Tibial nerve (tissue), 4 donors: ENCODE measurements at regions not wholly inside any gene's neighbourhood (a gene's known extent, or its start where the extent isn't known, plus 50 kb on each side); places are given as distances from the start of the nearest gene placed in this dataset.

Experiments used
- DNase-seq, 2 donors: peaks; one replicate each; pipeline ENCODE4 v3.0.0-alpha.2; 2019; ENCODE audit warnings: low spot score in 2 of 2
- H3K27ac ChIP-seq, 4 donors: fragments of 200-600 bp; sonication (generic) in 3 of 4; one replicate each; pipeline ENCODE4 v1.5.1; 2017 to 2019; ENCODE audit warnings: mild to moderate bottlenecking in 1 of 4
- H3K27me3 ChIP-seq, 2 donors: fragments of 200-600 bp; sonication (generic) in 1 of 2; one replicate each; pipeline versions ENCODE4 v1.5.1 to v1.6.0; 2017 to 2019
- H3K36me3 ChIP-seq, 3 donors: fragments of 200-600 bp; sonication (generic); one replicate each; pipeline ENCODE4 v1.5.1; 2018 to 2019
- H3K4me1 ChIP-seq, 4 donors: fragments of 200-600 bp; sonication (generic) in 3 of 4; one replicate each; pipeline ENCODE4 v1.5.1; 2017 to 2019
- H3K4me3 ChIP-seq, 4 donors: fragments of 200-600 bp; sonication (generic) in 3 of 4; one replicate each; pipeline ENCODE4 v1.5.1; 2017 to 2019; ENCODE audit warnings: mild to moderate bottlenecking in 1 of 4, moderate library complexity in 1 of 4
- H3K9me3 ChIP-seq, 4 donors: fragments of 200-600 bp; sonication (generic) in 3 of 4; one replicate each; pipeline ENCODE4 v1.5.1; 2017 to 2019
- EP300 ChIP-seq, 2 donors: sonication (generic); formaldehyde crosslinking; IDR thresholded peaks; one replicate each; pipeline ENCODE4 v1.6.1; 2017; ENCODE audit warnings: antibody characterized with exemption in 2 of 2, mild to moderate bottlenecking in 1 of 2
- POLR2A ChIP-seq, 2 donors: fragments of 450-650 bp; IDR thresholded peaks; one replicate each; pipeline ENCODE4 v1.6.1; 2017; ENCODE audit warnings: antibody characterized with exemption in 2 of 2, mild to moderate bottlenecking in 2 of 2, moderate library complexity in 2 of 2
- WGBS, 2 donors: methylation state at CpG; one replicate each; pipeline ENCODE4 v1.1.5; 2018; 5-methylcytosine and 5-hydroxymethylcytosine counted together
- TF ChIP-seq, protein P1 (sequence below), 5 experiments: fragments of 200-600 bp in 3 of 5; fragments of 450-650 bp in 2 of 5; sonication (generic) in 3 of 5; IDR thresholded peaks; one replicate each; pipeline ENCODE4 v1.5.1; 2016 to 2019; ENCODE audit warnings: antibody characterized with exemption in 5 of 5, mild to moderate bottlenecking in 3 of 5, moderate library complexity in 2 of 5

DNA sequence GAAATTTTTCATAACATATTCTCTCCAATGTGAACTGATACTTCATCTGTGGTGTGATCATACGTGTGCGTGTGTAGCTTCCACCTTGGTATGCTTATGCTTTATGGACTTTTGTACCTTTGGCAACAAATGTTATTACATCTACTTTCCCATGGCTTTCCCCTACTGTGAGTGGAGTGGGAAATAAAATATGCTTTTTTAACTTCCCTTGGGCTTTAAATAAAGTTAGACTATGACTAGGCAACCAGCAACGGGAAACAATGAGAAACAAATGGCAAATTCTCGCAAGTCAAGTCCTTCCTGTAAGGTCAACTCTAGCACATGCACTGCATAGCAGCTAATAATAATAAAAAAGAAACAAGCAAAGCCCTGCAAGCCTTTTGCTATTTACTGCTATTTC, 205.0 kb upstream of the PDE5A start:
- WGBS, 2 donors, result 42 to 51% methylated on average over 4 of the region's 4 CpGs
- Histone ChIP-seq H3K27me3 (no peaks in the 10 kb centered on the region), H3K4me3 (no peak overlapping the region), H3K4me1 (no peaks in the 10 kb centered on the region), H3K27ac (no peak overlapping the region), H3K9me3 (peaks cover 0 to 1% (median under 1%) of the 10 kb centered on the region in 4 donors), H3K36me3 (no peaks in the 10 kb centered on the region)
- TF ChIP-seq, protein P1, sequence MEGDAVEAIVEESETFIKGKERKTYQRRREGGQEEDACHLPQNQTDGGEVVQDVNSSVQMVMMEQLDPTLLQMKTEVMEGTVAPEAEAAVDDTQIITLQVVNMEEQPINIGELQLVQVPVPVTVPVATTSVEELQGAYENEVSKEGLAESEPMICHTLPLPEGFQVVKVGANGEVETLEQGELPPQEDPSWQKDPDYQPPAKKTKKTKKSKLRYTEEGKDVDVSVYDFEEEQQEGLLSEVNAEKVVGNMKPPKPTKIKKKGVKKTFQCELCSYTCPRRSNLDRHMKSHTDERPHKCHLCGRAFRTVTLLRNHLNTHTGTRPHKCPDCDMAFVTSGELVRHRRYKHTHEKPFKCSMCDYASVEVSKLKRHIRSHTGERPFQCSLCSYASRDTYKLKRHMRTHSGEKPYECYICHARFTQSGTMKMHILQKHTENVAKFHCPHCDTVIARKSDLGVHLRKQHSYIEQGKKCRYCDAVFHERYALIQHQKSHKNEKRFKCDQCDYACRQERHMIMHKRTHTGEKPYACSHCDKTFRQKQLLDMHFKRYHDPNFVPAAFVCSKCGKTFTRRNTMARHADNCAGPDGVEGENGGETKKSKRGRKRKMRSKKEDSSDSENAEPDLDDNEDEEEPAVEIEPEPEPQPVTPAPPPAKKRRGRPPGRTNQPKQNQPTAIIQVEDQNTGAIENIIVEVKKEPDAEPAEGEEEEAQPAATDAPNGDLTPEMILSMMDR (IDR thresholded peaks at IDR 0.05), result no peak
- TF ChIP-seq POLR2A (IDR thresholded peaks at IDR 0.05) (no peak), EP300 (IDR thresholded peaks at IDR 0.05) (no peak)
- DNase-seq, result no peak

DNA sequence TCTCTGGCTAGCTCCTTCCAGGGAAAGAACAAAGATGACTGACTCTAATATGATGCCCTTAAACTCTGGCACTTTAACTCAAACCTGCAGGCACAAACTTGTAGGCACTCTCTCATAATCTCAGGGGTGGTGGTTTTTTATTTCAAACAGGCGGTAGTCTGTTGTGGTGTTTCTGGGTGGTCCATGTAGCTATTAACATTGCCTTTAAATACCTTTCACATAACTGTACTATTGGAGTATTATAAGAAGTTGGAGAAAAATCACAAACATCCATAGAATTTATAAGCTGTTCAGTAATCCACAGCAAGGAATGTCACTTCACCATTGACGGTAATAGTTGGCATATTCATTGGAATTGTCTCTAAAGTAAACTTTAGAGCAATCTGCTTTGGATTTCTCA, 204.2 kb upstream of the PDE5A start:
- TF ChIP-seq POLR2A (IDR thresholded peaks at IDR 0.05), result no peak
- TF ChIP-seq, protein P1 (IDR thresholded peaks at IDR 0.05), result no peak
- no peak for TF ChIP-seq EP300 (IDR thresholded peaks at IDR 0.05)
- H3K27me3 ChIP-seq, result no peaks in the 10 kb centered on the region
- WGBS, 2 donors, result 63 to 74% methylated on average over 2 of the region's 2 CpGs
- H3K4me3 ChIP-seq, result no peak overlapping the region
- H3K9me3 ChIP-seq, result peaks cover 0 to 2% (median 0%) of the 10 kb centered on the region in 4 donors
- no peaks in the 10 kb centered on the region for H3K4me1 ChIP-seq
- H3K27ac ChIP-seq, result no peak overlapping the region
- no peak for DNase-seq
- no peaks in the 10 kb centered on the region for H3K36me3 ChIP-seq

DNA sequence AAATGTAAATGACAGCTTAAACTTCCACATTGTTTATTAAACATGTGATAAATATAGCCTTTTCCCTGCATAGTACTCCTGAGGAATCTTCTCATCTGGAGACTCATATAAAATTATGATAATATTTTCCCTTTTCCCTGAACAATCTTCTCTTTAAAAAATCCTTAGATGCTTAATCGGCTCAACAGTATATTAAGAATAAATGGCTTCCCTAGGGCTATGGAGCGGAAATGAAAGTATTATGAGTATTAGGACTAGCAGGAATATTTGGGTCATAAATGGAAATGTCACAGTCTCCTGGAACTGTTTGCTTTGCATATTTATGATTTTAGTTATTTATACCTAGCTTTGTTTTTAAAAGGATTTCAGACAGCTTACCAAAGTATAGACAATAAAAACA, 200.7 kb upstream of the PDE5A start:
- 58 to 65% methylated on average over 2 of the region's 2 CpGs for WGBS, 2 donors
- no peak for DNase-seq
- H3K27ac ChIP-seq, result no peak overlapping the region
- H3K36me3 ChIP-seq, result no peaks in the 10 kb centered on the region
- H3K4me3 ChIP-seq, result no peak overlapping the region
- H3K4me1 ChIP-seq, result no peaks in the 10 kb centered on the region
- TF ChIP-seq, protein P1 (IDR thresholded peaks at IDR 0.05), result no peak
- TF ChIP-seq POLR2A (IDR thresholded peaks at IDR 0.05), result no peak
- TF ChIP-seq EP300 (IDR thresholded peaks at IDR 0.05), result no peak
- no peaks in the 10 kb centered on the region for H3K27me3 ChIP-seq
- H3K9me3 ChIP-seq, result peaks cover 0 to 5% (median 0%) of the 10 kb centered on the region in 4 donors

DNA sequence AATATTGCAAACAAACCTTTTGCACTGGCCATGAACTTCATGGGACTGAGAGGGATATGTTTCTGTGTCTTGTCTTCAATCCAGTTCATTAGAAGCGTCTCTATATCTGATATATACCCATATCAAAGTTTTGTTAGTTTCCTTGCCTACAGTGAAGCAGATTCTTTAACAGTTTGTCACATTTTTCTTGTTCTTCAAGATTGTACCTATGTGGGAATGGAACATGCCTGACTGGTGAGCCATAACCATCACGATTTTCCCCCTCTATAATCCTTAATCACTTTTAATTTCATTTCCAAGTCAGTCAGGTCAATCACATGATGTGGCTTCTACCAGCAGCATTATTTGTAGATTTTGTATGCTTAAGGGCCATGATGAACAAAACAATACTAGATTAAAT, 197.1 kb upstream of the PDE5A start:
- no peak for DNase-seq
- no peak for TF ChIP-seq POLR2A (IDR thresholded peaks at IDR 0.05)
- no peak for TF ChIP-seq EP300 (IDR thresholded peaks at IDR 0.05)
- TF ChIP-seq, protein P1 (IDR thresholded peaks at IDR 0.05), result no peak

DNA sequence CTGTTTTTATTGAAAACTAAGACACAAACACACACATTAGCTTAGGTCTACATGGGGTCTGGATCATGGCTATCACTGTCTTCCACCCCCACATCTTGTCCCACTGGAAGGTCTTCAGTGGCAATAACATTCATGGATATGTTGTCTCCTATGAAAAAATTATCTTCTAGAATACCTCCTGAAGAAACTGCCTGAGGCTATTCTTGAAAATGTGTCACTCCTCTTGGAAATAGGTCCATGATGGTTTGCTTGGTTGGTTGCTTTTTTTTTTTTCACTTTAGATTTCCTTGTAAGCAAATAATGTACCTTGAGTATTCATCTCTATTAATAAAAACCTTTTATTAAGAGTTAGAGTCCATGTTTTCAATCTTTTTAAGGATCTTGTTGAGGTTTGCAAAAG, 195.3 kb upstream of the PDE5A start:
- TF ChIP-seq POLR2A (IDR thresholded peaks at IDR 0.05) (no peak), EP300 (IDR thresholded peaks at IDR 0.05) (no peak)
- TF ChIP-seq, protein P1 (IDR thresholded peaks at IDR 0.05), result no peak
- no peak for DNase-seq
- peaks cover 0 to 5% (median 0%) of the 10 kb centered on the region in 4 donors for H3K9me3 ChIP-seq
- H3K36me3 ChIP-seq, result no peaks in the 10 kb centered on the region
- no peaks in the 10 kb centered on the region for H3K4me1 ChIP-seq
- H3K27me3 ChIP-seq, result no peaks in the 10 kb centered on the region
- no peak overlapping the region for H3K27ac ChIP-seq
- H3K4me3 ChIP-seq, result no peak overlapping the region

More for the DNA sequence above, 197.1 kb upstream of the PDE5A start:
- WGBS, 2 donors, result 87 to 96% methylated on average over 2 of the region's 2 CpGs
- peaks cover 0 to 5% (median 0%) of the 10 kb centered on the region in 4 donors for H3K9me3 ChIP-seq
- H3K4me3 ChIP-seq, result no peak overlapping the region
- no peak overlapping the region for H3K27ac ChIP-seq
- no peaks in the 10 kb centered on the region for H3K36me3 ChIP-seq
- H3K27me3 ChIP-seq, result no peaks in the 10 kb centered on the region
- no peaks in the 10 kb centered on the region for H3K4me1 ChIP-seq
